ENCODE measurements at regions not wholly inside any gene's neighbourhood (a gene's known extent, or its start where the extent isn't known, plus 50 kb on each side); places are given as distances from the start of the nearest gene placed in this dataset.
A peak's percentile ranks its signal among the peaks of the same experiment; 100 is the strongest.

DNA sequence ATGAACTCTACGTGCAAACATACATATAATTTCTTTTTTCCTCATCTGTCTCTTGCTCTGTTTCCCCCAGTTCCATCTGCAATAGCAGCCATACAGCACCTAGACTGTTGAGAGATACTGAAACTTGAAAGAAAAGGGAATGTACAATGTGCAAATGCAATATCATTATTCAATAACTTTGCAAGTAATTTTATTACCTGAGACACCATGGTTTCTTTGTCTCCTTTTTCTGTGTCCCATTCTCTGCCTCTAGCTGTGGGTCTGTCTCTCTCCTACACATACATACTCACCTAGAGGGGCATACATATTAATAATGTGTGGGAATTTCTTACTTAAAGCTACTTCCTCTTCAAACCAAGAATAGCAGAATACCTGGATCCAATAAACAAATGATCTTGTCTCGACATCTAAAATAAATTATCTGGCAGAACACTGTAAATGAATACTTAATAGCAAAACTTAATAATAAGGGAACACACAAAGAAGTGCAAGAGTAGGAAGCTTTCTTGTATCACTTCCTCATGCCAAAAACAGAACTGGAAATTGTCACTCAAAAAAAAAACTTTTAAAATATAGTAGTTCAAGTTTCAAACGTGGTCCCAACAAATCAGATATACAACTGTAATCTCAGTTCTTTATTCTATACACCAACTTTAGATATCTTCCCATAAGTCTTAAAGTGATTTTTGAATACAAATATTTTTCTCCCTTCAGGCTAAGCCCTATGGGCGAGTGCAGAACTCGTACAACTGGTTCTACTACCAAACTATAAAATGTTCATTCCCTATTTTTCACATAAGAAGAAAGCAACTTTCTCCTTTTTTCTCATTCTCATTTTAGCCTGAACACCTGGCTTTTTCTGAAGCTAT lies 194.6 kb downstream of the NRIP1 start:
- DNase-seq: no peak

DNA sequence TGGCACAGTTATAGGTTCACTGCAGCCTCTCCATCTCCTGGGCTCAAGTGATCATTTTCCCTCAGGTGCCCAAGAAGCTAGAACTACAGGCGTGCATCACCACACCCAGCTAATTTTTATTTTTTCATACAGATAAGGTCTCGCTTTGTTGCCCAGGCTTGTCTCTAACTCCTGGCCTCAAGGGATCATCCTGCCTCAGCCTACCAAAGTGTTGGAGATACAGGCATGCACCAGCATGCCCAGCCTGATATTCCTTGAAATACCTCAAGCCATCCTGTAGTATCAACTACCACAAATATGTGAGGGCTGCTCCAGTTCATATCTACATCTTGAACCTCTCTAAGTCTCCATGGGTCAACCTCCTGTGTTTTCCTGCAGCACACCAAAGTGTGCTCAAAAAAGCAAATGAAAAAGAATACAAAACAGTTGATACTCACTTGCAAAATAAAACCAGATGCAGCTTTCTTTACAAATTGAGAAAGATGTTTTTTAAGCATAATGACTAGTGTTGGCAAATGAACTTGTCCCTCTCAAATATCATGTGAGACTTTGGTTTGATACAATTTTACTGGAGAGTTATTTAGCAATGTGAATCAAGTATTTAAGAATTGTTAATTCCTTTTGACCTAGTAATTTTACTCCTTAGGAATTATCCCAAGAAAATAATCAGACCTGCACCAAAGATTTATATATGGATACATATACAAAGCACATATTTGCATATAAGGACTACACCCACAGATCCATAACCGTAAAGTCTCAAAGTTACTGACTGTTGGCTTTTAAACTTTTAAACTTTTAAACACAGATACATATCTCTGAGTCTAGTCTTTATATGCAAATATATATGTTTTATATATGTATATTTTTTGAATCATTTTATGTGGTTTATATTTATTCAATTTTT lies 197.7 kb downstream of the NRIP1 start:
- DNase-seq: no peak

DNA sequence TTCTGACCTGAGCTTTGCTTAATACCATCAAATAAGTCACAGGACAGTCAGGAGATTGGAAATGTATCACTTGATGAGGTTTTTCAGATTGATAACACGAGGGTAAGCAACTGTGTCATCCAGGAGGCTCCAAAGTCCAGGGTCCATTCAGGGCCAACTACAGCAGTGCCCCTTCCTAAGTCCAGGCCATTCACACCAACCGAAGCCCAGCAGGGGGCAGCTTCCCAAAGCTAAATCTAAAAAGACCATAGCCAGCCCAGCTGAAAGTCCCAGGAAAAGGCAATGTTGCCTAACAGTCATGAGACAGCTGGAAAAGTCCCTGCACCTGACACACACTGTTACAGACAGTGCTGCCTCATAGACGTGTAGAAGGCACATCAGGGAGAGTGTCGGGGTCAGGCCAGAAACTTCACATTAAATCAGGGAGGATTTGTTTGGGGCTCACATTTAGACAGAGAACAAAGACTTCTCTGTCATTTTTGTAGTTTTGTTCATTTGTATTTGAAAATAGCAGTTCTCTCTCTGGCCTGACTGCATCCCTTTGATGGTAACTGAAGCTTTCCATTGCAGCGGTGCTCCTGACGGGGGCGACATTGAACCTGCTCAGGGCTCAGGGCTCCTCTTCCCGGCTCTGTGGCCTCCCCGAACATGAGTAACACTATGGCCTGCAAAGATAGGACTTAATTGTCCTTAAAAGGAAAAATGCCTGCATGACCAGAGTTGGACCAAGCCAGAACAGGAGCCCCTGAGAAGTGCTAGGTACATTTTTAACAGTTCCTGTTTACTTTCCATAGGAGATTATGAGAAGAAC lies 200.4 kb downstream of the NRIP1 start:
- peak; percentile 36 for DNase-seq

DNA sequence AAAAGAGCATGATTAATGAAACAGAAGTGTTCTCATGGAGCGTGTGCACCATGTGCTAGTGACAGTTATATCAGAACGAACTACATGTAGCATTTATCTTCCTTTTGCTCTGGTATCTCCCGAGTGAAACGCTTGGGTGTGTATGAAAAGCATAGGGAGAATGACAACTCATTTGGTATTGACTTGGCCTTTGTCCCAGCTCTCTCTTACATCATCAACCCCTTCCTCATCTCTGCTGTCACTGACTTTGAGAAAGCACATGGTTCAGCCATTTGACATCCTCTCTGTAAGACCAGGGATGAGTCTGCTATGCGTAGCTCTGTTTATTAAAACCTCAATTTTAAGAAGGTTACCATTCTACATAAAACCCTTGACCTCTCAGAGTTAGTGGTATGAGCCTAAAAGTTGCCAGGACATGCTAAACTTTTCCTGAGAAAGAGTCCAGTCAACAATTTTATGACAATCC lies 201.0 kb downstream of the NRIP1 start:
- DNase-seq: no peak

DNA sequence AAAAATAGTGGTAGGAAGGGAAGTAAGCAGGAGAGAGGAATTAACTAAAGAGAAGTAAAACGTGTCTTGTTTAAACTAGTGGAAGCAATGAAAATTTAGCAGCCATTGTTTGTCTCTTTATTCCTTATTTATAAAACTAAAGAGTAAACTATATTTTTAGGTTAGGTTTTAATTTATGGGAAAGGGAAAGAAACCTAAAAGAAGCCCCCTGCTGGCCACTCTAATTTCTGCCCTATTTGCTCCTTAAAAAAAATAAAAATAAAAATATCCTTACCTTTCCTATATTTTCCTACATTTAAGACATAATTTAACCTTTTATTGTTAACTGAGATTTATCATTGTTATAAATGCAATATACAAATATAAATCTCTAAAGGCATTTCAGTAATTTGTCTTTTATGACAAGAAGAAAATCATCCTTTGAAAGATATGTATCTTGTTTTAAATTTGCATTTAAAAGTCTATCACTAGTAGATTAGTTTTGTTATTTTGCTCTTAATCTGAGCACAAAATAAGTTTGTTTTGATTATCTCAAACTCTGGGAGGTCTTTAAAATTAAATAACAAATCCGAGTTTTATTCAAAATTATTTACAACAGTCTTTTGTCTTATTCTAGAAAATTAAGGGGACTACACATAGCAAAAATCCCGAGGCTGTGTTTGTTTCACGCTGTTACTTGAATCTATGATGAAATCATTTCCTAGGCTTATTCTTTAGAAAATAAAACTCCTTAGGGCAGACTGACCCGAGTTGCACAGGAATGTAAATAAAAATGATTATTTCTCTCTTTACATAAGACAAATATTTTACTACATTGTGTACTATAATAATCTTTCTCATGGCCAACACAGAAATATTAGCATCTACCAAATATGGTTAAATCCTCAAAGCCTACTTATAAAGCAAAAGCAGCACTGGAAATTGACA lies 201.7 kb downstream of the NRIP1 start:
- no peak for DNase-seq

DNA sequence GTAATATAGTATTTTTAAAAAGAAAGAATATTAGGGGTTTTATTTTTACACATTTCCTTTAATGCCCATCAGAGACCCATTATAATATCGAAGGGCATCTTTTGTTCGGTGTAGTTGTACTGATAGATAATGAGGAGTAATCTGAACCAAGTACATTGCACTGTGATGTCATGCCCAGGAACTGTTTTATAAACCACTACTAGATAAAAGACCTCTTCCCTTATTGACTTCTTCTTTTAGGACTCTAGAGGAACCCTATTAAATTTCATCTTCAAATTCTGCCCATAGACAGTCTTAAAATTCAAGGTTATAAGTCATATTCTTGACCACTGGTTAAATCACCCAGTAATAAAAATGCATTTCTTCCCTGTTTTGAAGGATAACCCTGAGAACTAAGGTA lies 206.5 kb downstream of the NRIP1 start:
- DNase-seq: no peak

DNA sequence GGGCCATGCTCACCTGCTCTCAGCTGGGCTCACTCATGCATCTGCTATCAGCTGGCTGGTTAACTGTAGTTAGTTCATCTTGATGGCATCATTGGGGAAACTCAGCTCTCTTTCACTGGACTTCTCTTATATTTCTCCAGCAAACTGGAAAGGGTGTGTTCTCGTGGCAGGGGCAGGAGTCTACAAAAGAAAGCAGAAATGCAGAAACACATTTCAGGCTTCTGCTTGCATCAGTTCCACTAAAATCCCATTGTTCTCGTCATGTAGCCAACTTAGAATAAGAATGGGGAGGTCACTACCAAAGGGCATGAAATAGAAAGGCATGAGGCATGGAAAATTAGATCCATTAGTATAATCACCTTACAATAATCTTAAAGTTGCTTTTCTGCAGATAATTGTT lies 207.3 kb downstream of the NRIP1 start:
- no peak for DNase-seq

DNA sequence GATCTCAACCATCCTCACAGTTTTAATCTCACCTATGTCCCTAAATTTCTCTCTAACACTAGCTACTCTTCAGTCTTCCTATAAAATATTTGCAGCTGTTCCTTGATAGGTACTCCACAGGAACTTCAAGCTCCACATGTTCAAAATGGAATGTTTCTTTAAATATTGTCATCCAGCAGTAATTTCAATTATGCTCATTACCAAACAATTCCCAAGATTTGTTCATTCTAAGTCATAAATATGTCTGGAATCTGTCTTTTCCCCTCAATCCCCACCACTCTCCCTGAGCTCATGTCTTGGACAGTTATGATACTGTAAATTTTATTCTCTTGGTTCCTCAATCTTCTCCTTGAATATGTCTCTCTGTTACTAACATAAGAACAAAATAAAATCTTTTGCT lies 214.4 kb downstream of the NRIP1 start:
- DNase-seq: no peak

DNA sequence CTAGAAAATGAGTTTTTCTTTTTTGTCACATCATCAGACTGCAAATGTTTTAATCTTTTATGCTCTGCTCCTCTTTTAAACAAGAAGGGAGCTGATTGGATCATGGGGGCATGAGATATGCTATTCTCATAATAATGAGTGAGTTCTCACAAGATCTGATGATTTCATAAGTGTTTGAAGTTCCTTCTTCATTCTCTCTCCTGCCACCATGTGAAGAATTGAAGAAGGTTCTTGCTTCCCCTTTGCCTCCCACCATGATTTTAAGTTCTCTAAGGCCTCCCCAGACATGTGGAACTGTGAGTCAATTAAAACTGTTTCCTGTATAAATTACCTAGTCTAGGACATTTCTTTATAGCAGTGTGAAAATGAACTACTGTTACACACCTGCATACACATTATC lies 218.2 kb downstream of the NRIP1 start:
- no peak for DNase-seq

DNA sequence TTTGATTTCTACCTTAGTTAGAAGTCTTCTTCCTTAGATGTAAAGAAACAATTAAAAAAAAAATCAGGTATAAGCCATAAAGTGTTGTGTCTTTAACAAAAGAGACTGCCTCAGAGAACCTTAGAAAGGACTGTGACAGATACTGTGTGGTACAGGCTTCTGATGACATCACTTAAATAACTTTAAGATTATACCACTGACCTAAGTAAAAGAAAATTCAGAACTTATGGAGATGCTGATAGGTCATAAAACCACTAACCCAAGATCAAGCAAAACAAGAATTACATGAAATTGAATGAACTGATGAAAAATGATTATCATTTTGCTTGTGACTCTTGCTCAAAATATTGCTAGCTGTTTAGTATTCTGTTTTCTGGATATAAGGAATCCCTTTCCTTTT lies 220.8 kb downstream of the NRIP1 start:
- no peak for DNase-seq

DNA sequence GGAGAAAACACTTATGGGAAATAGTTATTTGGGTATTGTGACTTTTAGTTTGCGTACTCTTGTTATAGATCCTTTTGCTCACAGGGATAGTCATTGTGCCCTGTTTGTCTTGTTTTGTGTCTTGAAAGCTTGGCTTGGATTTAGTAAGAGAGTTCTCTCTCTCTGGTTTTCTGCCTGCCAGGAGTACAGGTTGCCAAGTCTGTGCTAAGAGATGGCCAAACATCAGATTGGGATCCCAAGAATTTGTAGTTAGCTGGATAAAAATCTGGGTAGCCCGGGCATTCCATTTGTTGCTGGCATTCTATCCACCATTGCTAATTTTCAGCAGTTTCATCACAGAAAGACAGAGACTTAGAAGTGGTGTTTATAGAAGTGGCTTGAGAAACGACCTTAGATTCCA lies 222.2 kb downstream of the NRIP1 start:
- DNase-seq: no peak

DNA sequence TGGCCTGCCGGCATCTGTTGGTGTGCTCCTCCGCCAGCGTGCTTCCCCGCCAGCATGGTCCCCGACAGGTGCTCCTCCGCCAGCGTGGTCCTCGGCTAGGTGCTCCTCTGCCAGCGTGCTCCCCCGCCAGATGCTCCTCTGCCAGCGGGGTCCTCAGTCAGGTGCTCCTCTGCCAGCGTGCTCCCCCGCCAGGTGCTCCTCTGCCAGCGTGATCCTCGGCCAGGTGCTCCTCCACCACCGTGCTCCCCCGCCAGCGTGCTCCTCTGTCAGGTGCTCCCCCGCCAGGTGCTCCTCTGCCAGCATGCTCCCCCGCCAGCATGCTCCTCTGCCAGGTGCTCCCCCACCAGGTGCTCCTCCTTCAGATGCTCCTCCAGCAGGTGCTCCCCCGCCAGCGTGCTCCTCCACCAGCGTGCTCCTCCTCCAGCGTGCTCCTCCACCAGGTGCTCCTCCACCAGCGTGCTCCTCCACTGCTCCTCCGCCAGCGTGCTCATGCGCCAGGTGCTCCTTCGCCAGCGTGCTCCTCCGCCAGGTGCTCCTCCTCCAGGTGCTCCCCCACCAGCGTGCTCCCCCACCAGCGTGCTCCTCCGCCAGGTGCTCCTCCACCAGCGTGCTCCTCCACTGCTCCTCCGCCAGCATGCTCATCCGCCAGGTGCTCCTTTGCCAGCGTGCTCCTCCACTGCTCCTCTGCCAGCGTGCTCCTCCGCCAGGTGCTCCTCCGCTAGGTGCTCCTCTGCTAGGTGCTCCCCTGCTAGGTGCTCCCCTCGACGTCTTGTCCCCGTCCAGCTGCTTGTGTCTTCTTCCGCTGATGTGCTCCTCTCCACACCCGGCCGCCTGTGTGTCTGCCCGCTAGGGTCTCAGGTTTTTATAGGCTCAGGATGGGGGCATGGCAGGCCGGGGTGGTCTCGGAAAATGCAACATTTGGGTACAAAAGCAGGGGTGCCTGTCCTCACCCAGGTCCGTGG lies 223.0 kb downstream of the NRIP1 start:
- DNase-seq: no peak

DNA sequence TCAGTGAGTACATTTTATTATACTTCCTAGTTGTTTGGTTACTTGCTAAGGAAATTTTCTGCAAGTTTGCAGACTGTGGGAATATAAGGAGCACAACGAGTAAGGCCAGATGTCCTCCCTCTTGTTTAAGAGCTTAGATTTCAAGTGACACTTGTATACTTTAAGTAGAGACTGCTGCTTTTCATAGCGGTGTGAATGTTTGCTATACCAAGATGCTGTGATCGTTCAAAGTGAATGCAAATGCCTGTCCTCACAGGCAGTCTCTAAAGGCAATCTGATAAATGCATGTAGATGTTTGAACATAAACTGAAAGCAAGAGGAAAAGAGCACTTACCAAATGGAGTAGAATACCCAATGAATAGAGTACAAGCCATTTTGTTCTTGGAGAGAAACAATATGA lies 226.4 kb downstream of the NRIP1 start:
- DNase-seq: no peak

DNA sequence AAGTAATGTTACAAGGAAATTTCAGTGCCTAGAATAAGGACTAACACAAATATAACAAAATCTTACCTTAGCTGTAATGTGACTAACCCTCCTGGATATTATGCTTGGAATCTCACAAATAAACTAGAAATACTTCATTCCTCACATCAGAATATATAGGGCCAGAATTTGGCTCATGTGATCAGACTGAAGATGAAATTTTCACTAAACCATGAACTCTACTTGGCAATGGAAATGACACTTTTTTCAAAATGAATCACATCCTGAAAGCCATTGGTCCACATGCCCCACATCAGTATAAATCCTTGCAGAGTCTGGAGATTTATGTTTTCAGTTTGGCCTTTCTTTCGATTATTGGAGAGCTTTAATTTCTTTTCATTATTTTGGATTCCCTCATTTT lies 227.8 kb downstream of the NRIP1 start:
- DNase-seq: no peak

DNA sequence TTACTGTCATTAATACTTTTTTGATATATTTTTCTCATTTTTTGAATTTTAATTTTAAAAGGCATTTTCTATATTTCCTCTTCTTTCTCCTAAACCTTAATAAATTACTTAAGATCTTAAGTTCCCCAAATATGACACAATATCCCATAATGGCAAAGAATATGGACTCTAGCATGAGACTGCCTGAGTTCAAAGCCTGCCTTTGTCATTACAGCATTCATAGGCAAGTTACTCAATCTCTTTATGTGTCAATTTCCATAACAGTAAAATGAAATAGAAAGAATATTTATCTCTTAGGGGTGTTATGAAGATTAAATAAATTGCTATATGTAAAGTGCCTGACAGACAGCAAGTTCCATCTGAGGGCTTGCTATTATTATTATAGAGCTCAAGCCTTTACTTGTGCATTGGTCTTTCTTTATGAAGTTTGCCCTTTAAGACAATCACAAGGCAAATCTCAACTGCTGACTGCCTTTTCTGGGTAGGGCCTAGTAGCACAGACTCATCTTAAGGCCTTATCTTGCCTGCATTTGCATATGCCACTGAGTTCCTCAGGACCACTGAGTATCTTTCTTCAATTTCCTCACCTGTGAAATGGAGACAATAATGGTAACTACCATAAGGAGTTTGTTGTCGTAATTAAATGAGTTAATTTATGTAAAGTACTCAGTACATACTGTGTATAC lies 231.0 kb downstream of the NRIP1 start:
- DNase-seq: no peak

DNA sequence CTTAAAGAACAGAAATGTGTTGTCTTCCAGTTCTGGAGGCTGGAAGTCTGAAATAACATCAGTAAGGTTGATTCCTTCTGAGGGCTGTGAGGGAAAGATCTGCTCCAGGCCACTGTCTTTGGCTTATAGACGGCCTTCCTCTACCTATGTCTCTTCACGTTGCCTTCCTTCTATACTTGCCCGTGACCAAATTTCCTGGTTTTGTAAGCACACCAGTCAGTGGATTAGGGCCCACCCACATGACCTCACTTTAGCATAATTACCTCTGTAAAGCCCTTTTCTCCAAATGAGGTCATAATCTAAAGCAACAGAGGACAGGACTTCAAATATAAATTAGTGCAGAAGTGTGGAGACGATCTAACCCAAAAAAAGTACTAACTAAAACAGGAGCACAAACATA lies 231.6 kb downstream of the NRIP1 start:
- DNase-seq: no peak

DNA sequence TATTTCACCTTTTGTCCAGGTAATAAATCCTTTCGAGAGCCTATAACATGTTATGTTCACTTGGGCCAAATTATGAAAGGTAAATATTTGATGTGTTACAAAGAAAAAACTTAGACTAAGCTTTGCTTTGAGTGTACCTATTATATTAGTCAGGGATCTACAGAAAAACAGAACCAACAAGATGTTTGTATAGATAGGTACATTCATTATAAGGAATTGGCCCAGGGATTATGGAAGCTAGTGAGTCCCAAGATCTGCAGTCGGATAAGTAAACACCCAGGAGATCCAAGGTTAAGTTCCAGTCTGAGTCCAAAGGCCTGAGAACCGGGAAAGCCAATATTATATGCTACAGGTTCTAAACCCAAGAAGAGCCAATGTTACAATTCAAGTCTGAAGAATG lies 234.5 kb downstream of the NRIP1 start:
- DNase-seq: no peak

DNA sequence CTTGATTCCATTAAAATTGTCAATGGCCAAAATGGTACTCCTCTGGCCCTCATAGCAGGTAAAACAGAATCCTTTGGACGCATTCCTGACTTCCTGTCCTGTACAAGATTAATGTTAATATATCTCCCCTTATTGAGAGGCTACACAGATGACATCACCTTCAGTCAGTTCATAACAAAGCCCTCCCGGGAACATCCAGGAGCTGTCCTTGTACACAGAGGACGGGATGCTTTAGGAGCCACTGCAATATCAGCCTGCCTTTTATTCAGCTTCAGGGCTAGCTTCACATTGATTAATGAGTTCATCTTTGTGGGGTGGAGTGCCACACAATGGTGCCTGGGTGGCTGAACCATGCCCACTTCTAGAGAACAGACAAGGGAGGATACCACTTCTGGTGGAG lies 235.1 kb downstream of the NRIP1 start:
- DNase-seq: no peak

DNA sequence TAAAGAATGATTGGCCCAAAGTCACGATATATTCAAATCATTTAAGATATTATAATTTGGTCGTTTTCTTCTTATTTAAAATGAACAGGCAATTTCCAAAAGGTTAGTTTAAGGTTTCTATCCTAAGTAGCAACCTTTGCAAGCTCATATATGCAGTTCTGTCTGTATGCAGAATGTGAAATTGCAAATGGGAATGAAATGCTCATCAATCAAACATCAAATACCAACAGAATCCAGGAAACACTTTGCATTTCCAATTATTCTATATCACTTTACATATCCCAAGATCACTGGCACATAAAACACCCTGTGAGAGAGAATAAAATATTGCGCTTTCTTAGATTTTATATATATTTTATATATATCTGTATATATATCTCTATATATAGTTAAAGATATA lies 237.3 kb downstream of the NRIP1 start:
- DNase-seq: no peak

DNA sequence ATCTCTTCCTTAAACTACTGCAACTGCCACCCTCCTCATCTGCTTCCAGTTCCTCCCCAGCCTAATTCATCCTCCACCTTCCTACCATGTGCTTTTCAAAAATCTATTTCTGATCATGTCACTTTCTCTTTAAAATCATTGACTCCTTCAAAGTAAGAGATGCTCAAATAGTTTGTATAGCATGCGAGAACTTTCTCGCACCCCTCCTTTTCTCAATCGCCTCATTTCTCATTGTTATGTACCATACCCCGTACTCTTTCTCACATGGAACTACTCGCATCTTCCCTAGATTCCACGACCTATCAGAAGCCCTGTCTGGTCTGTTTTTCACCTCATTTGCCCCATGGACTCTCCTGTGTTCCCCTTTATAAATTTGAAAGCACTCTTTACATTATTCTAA lies 238.2 kb downstream of the NRIP1 start:
- no peak for DNase-seq
